NK-92 treated with Interleukin-12 subunit alpha and Interleukin-12 subunit beta, amount 100 ng/mL, for 24 hours (cell line): ENCODE measurements at regions not wholly inside any gene's neighbourhood (a gene's known extent, or its start where the extent isn't known, plus 50 kb on each side); places are given as distances from the start of the nearest gene placed in this dataset.
"Not testable (repeated sequence)": the region's sequence is repeated elsewhere in the genome, so short reads cannot be mapped to it uniquely, and the experiment has no call there.

Source experiments
- DNase-seq: peaks from one replicate; lab custom pipeline; 2025; lab: John Stamatoyannopoulos, UW

DNA sequence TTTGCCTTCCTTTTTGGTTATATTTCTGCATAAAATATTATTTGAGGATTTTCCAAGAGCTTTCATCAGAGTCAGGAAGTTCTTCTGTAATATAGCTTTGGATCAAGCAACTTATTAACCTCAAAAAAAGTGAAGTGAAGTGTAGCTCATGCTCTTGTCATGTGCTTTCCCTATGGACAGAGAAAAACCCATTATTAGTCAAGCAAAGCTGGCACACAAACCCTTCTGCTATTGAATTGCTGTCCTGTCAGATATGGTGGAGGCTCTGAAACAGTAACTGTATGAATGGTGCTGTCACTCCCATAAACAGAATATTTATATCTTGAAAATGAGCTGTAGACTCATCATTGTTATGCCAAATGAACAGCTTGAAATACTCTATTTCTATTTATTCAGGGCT is 1533.3 kb downstream of the RPIA start:
- DNase-seq, result not testable (repeated sequence)

DNA sequence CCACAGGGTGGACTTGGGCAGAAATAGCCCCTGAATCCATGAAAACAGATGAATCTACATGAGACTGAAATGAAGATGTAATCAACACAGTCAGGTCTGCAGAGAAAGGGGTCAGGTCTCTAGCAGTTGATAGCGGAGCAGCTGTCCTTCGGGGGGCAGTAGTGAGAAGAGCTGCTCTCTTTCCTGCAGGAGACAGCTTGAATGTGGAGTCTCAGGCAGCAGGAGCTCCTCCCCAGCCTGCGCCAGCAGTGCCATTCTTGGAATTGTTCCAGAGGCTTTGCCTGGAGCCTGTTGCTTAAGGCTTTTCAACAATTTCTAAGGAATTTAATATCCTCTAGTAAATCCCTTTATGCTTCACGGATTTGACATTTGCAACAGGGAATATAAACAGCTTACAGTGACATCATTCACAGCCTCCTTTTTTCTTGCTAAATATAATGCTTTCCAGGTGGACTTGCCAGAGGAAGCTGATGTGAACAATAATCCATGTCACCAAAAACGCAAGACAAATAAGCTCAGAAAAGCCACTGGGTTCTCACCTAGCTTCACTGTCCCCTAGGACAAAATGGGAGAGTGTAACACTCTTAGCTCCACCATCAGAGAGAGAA is 1535.1 kb downstream of the RPIA start:
- not testable (repeated sequence) for DNase-seq

DNA sequence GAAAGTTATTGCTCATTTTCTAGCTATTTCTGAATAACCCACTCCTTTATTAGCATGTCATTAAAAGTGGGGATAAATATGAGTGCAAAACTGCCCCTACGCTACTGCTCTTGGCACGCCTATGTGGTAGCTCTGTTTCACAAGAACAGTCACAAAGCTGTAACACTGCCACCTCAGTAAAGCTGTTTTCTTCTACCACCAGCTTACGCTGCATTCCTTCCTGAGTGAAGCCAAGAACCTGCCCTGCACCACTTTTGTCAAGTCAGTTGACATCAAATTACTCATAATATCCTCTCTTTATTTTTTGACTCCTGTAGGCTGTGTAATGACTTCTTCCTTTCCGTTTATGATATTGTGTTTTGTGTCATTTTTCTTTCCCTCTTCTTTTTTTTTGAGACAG is 1539.7 kb downstream of the RPIA start:
- DNase-seq, result not testable (repeated sequence)

DNA sequence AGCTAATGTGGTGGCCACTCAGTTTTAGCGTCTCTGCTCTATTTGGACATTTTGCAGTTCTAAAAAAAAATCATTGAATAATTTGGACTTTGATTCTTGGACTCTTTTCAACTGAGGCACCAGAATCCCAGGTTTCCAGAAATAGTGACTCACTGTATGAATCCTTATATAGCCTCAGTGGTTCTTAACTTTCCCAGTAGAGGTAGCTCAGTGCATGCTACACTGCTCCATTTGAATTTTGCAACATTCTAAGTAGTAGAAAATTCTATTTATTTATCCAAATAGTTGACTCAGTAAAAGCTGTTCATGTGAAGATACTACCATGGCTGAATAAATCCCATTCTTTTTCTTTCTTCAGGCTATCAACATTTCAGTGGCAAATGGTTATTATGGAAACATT is 1544.0 kb downstream of the RPIA start:
- DNase-seq, result not testable (repeated sequence)

DNA sequence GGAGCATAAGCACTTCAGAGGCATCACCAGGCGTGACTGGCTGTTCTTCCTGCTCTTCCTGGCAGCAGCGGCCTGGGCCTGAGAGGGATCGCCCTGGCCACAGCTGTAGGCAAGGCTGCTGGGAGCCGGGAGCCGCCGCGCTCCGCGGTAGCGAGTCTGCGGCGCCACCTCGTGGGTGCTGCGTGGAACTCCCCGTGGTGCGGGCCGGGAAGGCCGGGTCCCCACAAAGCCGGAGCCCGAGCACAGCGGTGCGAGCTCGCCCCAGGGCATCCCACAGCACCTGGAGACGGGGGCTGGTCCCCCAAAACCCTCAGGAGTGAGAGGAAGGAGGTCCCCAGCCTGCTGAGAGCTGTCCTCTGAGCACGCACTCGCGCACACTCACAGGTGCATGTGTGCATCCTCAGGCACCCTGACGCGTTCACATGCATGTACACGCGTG is 1546.5 kb downstream of the RPIA start:
- not testable (repeated sequence) for DNase-seq

DNA sequence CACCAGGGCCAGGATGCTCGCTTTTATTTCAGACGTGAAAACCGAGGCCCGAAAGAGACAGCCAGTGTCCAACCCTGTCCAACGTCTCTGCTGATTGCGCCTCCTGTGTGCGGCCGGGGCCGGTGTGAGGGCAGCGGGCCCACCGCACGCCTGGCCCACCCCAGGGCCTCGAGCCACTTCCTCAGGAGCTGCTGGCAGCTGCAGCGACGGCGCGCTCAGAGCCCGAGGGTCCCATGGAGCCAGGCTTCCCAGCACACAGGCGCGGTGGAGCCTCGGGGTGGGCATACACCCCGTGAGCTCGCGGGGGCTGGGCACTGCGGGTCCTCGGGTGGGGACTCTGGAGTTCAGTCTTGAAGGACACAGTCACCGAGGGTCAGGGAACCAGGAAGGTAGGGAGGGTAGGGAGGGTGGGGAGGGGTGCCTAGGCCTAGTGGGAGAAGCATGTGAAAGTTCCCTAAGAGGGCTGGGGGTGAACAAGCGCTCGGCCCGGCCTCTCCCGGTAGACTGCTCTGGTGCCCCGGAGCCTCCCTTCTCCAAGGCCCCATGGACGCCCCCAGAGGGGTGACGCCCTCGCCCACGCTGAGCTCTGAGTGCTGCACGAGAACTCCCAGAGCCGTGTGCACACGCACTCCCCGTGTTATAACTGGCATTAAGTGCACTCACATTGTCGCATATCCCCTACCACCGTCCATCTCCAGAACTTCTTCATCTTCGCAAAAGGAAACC is 1547.2 kb downstream of the RPIA start:
- DNase-seq, result not testable (repeated sequence)

DNA sequence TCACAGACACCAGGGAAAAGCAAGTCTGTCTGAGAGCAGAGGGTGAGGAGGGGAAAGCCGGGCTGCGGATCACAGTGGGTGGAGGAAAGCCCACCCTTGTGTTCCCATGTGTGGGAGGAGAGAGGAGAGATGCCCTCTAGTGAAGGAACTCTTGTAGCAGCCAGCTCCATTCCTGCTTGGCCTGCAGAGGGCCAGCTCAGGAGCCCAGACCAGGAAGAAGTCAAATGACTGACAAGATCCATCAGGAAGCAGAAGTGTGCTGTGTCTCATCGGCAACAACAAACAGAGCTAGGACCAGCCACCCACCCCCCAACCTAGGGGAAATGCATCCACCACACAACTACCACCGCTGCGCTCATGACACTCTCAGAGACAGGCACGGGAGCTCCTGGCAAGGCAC is 1548.3 kb downstream of the RPIA start:
- not testable (repeated sequence) for DNase-seq

DNA sequence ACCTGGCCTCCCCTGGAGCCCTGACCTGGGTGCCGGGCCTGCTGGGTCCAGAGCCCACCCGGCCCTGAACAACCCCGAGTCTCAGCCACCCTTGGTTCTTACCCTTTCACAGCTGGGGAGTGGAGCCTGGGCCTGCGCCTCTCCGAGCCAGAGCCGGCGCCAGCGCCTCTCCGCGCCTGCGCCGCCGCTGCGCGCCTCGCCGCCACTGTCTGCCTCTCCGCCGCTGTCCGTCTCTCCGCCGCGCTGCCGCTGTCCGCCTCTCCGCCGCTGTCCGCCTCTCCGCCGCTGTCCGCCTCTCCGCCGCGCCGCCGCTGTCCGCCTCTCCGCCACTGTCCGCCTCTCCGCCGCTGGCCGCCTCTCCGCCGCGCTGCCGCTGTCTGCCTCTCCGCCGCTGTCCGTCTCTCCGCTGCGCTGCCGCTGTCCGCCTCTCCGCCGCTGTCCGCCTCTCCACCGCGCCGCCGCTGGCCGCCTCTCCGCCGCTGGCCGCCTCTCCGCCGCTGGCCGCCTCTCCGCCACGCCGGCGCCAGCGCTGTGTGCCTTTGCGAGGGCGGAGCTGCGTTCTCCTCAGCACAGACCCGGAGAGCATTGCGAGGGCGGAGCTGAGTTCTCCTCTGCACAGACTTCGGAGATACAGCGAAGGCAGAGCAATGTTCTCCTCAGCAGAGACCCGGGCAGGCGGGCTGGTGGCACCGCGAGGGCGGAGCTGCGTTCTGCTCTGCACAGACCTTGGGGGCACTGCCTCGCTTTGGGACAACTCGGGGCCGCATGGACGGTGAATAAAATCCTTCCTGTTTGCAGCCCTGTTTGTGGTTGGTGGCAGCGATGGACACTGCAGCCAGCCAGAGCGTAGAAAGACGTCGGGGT is 1553.7 kb downstream of the RPIA start:
- DNase-seq, result not testable (repeated sequence)

DNA sequence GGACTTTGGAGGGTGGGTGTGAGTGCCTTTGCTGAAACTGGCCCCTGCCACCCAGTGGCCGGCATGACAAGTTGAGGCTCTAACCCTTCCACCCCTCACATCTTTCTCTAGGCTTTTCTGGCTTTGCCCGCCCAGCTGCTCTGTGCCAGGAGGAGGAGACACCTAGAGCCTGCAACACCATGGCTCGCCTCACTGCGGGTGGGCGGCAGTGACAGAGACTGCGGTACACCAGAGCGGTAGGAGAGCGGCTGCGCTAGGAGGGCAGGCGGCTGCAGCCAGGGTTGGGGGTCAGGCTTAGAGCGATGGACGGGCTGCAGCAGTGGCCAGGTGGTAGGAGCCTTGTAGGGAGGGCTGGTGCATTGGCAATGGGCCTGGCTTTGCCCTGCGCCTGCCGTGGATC is 1556.9 kb downstream of the RPIA start:
- DNase-seq, result not testable (repeated sequence)

DNA sequence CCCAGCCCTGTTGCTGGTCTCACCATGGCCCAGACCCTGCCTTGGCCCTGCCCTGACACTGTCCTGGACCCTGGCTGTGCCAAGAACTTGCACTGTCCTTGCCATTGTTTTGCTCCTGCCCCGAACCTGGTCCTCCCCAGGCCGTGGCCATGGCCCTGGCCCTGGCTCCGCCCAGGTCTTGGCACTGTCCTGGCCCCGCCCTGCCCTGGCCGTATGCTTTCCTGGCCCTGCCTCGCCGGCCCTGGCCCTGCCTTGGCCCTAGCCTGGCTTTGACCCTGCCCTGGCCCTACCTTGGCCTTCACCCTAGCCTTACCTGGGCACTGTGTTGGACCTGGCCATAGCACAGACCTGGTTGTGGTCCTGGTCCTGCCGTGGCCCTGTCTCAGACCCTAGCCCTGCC is 1558.9 kb downstream of the RPIA start:
- not testable (repeated sequence) for DNase-seq

DNA sequence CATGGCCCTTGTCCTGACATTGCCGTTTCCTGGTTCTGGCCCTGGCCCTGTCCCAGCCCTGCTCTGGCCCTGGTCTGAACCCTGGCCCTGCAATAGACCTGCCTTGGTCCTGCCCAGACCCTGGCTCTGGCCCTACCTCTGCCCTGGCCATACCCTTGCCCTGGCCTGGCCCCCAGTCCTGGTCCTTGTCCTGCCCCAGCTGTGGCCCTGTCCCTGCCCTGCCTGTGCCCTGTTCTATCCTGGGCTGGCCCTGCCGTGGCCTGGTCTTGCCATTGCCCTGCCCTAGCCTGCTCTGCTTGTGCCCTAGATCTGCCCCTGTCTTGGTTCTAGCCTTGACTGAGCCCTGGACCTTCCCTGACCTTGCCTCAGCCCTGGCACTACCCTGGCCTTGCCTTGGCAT is 1560.1 kb downstream of the RPIA start:
- not testable (repeated sequence) for DNase-seq

DNA sequence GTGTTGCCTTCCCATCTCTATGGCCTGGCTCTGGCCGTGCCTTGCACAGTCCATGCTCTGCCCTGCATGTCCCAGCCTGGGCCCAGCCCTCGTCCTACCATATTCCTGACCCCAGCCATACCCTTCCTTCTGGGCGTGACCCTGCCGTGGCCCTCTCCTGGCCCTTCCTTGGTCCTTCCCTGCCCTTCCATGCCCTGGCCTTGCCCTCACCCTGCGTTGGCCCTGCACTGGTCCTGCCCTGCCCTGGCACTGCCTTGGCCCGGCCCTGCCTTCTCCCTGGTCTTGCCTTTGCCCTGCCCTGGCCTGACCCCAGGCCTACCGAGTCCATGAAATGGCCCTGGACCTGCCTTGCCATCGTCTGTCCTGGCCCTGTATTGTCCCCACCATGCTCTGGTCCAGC is 1561.8 kb downstream of the RPIA start:
- not testable (repeated sequence) for DNase-seq

DNA sequence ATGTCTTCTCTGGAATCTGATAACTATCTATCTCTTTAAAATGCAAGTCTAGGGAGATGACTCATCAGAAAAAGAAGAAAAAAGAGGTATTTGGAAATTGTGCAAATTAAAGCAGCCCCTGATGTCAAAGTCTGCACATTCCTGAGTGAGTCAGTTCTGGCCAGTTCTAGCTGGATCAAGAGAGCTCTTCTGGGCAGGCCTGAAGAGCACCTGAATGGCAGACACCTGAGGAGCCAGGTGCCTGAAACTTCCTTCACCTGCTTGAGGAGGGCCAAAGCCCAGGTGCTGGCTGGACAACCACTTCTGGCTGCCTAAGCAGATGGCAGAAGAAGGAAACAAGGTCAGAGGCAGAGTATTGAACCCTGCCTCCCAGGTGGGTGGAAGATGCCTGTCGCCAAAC is 1575.4 kb downstream of the RPIA start:
- not testable (repeated sequence) for DNase-seq

DNA sequence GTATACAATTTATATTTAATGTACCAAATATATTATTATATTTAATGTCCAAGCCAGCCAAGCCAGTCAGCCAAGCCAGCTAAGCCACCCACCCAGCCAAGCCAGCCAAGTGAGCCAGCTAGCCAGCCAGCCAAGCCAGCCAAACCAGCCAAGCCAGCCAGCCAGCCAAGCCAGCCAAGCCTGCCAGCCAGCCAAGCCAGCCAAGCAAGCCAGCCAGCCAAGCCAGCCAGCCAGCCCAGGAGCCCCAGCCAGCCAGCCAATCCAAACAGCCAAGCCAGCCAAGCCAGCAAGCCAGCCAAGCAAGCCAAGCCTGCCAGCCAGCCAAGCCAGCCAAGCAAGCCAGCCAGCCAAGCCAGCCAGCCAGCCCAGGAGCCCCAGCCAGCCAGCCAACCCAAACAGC is 1596.3 kb downstream of the RPIA start:
- DNase-seq, result not testable (repeated sequence)

DNA sequence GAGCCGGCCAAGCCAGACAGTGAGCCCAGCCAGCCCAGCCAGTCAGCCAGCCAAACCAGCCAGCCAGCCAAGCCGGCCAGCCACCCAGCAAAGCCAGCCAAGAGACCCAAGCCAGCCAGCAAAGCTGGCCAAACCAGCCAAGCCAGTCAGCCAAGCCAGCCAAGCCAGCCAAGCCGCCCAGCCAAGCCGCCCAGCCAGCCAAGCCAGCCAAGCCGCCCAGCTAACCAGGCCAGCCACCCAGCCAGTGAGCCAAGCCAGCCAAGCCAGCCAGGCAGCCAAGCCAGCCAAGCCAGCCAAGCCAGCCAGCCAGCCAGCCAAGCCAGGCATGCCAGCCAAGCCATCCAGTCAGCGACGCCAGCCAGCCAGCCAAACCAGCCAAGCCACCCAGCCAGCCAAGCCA is 1596.9 kb downstream of the RPIA start:
- DNase-seq, result not testable (repeated sequence)

DNA sequence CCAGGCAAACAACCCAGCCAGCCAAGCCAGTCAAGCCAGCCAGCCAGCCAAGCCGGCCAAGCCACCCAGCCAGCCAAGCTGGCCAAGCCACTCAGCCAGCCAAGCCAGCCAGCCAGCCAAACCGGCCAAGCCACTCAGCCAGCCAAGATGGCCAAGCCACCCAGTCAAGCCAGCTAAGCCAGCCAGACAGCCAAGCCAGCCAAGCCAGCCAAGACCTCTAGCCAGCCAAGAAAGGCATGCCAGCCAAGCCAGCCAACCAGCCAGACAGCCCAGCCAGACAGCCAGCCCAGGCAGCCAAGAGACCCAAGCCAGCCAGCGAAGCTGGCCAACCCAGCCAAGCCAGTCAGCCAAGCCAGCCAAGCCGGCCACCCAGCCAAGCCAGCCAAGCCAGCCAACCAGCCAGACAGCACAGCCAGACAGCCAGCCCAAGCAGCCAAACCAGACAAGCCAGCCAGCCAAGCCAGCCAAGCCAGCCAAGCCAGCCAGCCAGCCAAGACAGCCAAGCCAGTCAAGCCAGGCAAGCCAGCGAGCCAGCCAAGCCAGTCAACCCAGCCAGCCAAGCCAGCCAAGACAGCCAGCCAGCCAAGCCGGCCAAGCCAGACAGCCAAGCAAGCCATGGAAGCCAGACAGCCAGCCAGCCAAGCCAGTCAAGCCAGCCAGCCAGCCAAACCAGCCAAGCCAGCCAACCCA is 1598.0 kb downstream of the RPIA start:
- DNase-seq, result not testable (repeated sequence)

DNA sequence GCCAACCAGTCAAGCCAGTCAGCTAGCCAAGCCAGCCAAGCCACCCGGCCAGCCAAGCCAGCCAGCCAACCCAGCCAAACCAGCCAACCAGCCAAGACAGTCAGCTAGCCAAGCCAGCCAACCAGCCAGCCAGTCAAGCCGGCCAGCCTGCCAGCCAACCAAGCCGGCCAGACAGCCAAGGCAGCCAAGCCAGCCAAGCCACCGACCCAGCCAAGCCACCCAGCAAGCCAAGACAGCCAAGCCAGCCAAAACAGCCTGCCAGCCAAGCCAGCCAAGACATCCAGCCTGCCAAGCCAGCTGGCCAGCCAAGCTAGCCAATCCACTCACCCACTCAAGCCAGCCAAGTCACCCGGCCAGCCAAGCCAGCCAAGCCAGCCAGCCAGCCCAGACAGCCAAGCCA is 1599.2 kb downstream of the RPIA start:
- DNase-seq, result not testable (repeated sequence)

DNA sequence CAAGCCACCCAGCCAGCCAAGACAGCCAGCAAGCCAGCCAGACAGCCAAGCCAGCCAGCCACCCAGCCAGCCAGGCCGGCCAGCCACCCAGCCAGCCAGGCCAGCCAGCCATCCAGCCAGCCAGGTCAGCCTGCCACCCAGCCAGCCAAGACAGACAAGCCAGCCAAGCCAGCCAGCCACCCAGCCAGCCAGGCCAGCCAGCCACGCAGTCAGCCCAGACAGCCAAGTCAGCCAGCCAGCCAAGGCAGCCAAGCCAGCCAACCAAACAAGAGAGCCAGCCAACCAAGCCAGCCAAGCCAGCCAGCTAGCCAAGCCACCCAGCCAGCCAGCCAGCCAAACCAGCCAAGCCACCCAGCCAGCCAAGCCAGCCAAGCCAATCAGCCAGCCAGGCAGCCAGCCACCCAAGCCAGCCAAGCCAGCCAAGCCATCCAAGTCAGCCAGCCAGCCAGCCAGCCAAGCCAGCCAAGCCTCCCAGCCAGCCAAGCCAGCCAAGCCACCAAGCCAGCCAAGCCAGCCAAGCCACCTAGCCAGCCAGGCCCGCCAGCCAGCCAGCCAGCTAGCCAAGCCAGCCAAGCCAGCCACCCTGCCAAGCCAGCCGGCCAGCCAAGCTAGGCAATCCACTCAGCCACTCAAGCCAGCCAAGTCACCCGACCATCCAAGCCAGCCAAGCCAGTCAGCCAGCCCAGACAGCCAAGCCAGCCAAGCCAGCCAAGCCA is 1599.9 kb downstream of the RPIA start:
- not testable (repeated sequence) for DNase-seq

DNA sequence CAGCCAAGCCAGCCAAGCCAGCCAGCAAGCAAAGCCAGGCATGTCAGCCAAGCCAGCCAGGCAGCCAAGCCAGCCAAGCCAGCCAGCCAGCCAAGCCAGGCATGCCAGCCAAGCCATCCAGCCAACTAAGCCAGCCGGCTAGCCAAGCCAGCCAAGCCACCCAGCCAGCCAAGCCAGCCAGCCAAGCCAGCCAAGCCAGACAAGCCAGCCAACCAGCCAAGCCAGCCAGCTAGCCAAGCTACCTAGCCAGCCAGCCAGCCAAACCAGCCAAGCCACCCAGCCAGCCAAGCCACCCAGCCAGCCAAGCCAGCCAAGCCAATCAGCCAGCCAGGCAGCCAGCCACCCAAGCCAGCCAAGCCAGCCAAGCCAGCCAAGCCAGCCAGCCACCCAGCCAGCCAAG is 1600.5 kb downstream of the RPIA start:
- not testable (repeated sequence) for DNase-seq

DNA sequence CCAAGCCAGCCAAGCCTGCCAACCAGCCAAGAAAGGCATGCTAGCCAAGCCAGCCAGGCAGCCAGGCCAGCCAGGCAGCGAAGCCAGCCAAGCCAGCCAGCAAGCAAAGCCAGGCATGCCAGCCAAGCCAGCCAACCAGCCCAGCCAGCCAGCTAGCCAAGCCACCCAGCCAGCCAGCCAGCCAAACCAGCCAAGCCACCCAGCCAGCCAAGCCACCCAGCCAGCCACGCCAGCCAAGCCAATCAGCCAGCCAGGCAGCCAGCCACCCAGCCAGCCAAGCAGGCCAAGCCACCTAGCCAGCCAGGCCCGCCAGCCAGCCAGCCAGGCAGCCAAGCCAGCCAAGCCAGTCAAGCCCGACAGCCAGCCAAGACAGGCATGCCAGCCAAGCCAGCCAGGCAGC is 1601.0 kb downstream of the RPIA start:
- DNase-seq, result not testable (repeated sequence)

DNA sequence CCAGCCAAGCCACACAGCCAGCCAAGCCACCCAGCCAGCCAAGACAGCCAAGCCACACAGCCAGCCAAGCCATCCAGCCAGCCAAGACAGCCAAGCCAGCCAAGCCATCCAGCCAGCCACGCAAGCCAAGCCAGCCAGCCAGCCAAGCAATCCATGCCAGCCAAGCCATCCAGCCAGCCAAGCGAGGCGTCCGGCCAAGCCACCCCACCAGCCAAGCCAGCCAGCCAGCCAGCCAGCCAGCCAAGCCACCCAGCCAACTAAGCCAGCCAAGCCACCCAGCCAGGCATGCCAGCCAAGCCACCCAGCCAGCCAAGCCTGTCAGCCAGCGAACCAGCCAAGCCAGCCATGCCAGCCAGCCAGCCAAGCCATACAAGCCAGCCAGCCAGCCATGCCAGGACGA is 1601.8 kb downstream of the RPIA start:
- DNase-seq, result not testable (repeated sequence)
